Activated gamma-delta T cell treated with Interleukin-2 at 50 U/mL for 16 hours (primary cell): ENCODE measurements at regions not wholly inside any gene's neighbourhood (a gene's known extent, or its start where the extent isn't known, plus 50 kb on each side); places are given as distances from the start of the nearest gene placed in this dataset.

Experiments used
- DNase-seq: peaks from one replicate; pipeline ENCODE4 v3.0.0-alpha.2; 2020

DNA sequence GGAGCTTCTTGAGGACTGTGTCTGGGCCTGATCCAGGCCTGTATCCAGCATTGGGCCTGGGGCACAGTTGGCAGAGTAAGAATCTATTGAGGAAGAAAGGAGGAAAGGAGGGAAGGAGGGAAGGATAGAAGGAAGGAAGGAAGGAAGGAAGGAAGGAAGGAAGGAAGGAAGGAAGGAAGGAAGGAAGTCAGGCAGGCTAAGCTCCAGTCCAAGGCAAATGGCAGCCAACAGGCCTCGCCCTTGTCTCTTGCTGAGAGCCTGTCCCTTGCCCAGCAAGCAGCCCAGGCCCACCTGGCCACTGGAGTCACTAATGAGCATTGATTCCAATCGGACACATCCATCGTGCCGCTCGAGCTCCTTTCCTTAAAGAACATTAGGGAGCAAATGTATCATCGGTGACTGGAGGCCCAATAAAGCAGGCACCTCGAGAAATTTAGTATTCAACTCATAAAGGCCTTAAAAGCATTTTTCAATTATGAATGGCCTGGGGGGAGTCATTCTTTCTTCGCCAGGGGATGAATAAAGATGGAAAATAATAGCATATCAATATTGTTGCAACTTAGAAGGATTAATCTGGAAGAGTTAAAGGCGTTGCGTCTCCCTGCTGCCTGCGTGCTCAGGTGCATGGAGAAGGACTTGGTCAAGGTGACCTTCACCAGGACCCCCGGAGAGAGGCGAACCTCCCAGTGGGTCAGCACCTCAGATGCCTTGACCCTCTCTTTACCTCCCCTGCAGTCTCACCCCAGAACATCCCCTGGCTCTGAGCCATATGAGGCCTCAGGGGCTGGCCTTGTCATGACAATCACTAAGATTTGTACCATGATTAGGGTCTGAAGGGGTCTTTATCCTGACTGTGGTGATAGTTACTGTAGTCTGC, 144.5 kb upstream of the RUNX3 start:
- DNase-seq = no peak

GRCh38 chr1:25073640-25074270, 143.7 kb upstream of the RUNX3 start:
- no peak for DNase-seq

- DNase-seq = no peak
These were observed 142.4 kb upstream of the RUNX3 start for GRCh38 chr1:25072461-25072860.

- no peak for DNase-seq
These were observed 138.8 kb upstream of the RUNX3 start for GRCh38 chr1:25068829-25069228.

DNA sequence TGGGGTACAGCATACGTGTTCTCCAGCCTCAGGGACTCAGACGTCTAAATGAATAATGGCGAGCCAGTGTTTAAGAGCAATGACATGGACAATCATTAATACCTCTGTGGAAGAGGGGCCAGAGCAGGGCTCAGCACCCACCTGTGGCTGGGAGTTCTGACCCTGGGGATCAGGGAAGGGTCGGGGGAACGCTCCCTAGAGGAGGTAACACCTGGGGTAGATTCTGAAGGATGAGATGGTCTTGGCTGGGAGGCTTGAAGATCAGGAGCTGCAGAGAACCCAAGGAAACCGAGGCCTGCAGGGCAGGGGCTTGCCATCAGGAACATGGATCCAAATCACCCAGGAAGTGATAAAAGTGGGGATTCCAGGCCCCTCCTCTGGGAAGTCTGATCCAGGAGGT, 138.2 kb upstream of the RUNX3 start:
- DNase-seq = no peak

DNA sequence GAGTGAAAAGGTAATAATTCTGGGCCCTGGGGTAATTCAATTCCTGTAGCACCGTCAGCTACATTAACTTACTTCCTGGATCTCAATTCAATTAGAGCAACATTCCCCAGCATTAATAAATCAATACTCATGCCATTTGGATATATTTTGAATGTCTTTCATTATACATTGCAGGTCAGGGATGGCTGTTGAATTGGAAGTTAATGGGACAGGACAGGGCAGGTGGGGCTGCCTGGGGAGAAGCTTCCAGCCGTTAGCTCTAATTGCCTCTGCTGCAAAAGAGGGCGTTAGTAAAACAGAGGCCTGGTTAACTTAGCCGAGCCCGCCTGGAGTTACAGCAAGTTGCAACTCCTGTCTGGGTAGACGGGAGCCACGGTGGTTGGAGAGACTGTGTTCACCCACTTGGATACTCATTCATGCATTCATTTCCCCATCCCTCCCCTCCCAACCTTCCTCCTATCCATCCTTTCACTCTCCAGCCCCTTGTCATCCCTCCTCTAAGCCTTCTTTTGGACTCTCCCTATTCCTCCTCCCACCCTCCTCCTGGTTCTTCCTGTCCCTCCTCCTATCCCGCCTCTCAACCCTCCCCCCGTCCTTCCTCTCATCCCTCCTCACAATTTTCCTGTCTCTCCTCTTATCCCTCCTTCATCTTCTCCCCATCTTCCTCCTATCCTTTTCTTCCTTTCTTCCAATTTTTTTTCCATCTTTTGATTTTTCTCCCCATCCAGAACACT, 137.6 kb upstream of the RUNX3 start:
- no peak for DNase-seq

GRCh38 chr1:25066731-25067517, 136.8 kb upstream of the RUNX3 start:
- DNase-seq = no peak

- no peak for DNase-seq
These were observed 136.2 kb upstream of the RUNX3 start for GRCh38 chr1:25066256-25066655.

DNA sequence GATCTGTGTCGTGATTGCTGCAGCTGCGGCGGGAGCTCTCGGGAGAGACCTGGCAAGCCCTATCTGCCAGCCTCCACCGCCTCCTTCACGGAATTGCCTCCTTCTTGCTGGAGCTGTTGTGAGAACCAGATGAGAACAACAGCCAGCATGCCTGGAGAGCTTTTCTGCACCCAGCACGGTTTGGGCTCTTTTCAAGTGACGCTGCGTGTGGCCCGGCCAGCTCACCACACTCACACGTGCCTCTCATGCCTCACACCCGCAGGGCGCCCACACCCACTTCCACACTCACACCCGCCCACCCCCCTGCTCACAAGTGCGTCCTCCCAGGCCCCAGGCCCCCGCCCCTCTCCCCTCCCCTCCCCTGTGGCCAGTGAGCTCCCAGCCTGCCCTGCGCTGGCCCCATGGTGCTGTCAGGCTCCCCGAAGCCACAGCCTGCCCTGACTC, 135.7 kb upstream of the RUNX3 start:
- peak; percentile 68 for DNase-seq

DNA sequence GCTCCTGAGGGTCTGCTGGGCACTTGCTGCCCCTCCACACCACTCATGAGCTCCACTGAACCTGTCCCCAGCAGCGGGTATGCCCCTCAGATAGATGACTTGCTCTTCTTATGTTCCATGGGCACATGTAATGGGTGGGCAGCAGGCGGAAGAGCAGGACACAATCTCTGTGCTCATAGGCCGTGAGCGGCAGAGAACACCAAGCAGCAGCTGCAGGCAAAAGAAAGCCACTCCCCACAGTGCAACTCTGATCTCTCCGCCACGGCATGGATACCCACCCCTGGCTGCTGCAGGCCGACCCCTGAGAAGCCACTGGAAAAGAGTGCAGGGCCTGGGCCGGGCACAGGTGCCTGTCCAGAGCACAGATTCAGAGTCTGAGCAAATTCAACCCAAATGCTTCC, 135.2 kb upstream of the RUNX3 start:
- no peak for DNase-seq

- DNase-seq = peak; percentile 57
These were observed 134.6 kb upstream of the RUNX3 start for GRCh38 chr1:25064465-25065240.

- no peak for DNase-seq
These were observed 133.7 kb upstream of the RUNX3 start for GRCh38 chr1:25063591-25064416.

GRCh38 chr1:25062621-25063255, 132.7 kb upstream of the RUNX3 start:
- DNase-seq = no peak

DNA sequence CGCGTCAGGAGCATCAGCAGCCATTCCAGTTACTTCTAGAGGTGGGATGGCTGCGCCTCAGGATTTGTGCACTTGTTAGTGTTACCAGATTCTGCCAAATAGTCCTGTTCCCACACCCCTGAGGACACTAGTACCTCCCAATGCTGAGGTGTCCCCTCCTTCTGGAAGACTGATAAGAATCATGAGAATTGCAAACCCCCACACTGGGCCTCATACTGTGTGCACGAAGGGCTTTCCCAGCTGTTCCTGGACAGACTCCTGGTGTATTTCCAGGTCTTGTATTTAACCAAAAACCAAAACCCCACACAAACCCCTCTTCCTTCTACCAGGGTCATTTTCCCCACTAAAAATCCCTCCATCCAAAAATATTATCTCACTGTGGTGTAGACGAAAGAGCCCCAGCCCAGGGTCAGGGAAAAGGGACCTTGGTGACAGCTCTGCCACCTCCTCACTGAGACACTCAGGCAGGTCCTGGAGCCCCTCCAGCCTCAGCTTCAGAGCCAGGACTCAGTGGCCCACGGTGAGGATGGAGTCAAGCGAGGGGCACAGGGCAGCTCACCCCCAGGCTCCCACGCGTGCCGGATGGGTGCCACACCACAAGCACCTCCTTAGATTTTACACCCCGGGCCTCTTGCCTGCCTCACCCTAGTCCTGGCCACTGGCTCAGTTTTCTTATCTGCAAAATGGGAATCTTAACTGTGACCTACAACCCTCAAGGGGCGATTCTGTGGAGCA, 131.4 kb upstream of the RUNX3 start:
- no peak for DNase-seq

- DNase-seq = no peak
These were observed 127.1 kb upstream of the RUNX3 start for GRCh38 chr1:25057188-25057587.

DNA sequence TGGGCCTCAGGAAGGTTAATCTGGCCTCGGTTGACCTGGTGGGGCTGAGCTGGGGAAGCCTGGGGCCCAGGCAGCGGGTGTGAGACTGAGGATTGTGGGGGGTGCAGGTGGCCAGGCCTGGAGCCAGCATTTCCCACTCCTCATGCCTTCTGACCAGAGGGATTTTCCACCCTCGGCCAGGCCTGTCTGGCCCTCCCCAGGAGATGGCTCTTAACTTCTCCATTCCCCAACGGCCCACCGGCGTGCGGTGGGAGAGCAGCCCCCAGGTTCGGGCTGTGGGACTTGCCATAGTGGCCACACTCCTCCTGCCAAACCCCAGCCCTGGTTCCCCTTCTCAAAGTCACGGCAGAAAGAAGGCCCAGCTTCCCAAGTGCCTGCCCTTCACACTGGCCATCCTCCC, 126.5 kb upstream of the RUNX3 start:
- no peak for DNase-seq

GRCh38 chr1:25055961-25056360, 125.9 kb upstream of the RUNX3 start:
- no peak for DNase-seq

DNA sequence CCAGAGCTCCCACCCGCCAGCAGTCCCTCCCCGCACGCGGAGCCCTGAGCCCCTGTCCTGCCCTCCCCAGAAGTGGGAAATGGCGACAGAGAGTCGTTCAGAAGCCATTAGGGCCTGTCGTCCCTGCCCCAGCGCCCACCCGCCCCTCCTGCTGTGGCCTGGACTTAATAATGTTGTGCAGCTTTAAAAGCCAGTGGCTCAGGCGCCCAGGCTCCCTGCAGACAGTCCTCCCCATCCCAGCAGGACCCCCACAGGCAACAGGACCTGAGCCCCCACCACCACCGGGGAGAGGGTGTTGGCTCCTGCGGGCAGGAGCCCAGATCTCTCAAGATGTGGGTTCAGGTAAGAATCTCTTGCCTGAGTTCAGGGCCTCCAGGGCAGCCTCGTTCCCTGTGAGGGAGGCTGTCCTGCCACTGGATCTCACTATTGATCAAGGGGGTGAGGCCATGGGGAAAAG, 125.3 kb upstream of the RUNX3 start:
- DNase-seq = no peak

DNA sequence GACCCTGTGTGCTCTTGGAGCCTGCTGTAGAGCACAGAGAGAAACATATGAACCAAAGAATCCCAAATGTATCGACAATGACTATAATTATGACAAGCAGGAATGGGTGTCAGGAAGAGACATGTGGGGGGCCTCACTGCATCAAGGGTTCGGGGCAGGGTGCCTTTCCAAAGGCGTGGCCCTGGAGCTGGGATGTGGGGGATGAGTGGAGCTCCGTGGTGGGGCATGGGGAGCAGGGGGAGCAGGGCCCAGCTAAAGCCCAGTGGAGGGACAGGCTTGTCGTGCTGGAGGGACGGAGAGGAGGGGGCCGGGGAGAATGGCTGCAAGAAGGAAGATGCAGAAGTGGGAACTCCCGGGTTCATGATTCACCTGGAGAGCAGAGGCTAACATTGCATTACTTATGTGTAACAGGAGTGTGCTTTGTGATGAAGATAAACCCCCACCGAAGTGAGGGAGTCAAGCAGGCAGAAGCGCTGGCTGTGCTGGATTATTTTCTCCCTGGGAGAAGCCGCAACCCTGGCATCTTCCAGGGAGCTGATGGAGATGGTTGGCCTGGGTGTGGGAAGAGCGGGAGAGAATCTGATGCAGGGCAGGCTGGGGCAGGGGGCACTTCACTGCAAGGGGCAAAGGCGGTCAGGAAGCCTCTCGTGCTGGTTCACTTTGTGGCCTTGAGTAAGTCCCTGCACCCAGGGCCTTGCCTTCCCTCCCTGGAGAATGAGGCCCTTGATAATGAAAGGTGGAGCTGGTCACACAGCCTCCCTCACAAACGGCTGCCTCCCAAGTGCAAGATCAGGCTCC, 124.6 kb upstream of the RUNX3 start:
- DNase-seq = no peak
